ENCODE measurements at regions not wholly inside any gene's neighbourhood (a gene's known extent, or its start where the extent isn't known, plus 50 kb on each side); places are given as distances from the start of the nearest gene placed in this dataset.
"Not testable (repeated sequence)": the region's sequence is repeated elsewhere in the genome, so short reads cannot be mapped to it uniquely, and the experiment has no call there.

GRCh38 chr2:58752507-58752906, 511.4 kb upstream of the FANCL start:
- CTCF ChIA-PET; FAIRE-seq; H3K4me2 ChIP-seq (ENCODE audit: control insufficient read depth, insufficient read depth); H3K9me3 ChIP-seq (replicated peaks; ENCODE audit: control insufficient read depth, insufficient read depth, low read length); POLR2A ChIA-PET; ATAC-seq; H3K36me3 ChIP-seq (ENCODE audit: control insufficient read depth in 2 of 2, insufficient read depth in 2 of 2, low read length in 1 of 2); H3K27ac ChIP-seq (ENCODE audit: control insufficient read depth, insufficient read depth); H3K9ac ChIP-seq (ENCODE audit: control insufficient read depth, insufficient read depth, low read length); H3K4me3 ChIP-seq; H4K20me1 ChIP-seq (ENCODE audit: control insufficient read depth, insufficient read depth); H2AFZ ChIP-seq (ENCODE audit: control insufficient read depth, low read depth, low read length); intact Hi-C loops (cut with micrococcal nuclease; ENCODE audit: unreplicated experiment); H3K79me2 ChIP-seq (ENCODE audit: control insufficient read depth, insufficient read depth, low read length); BruUV-seq (replicated peaks); H3K27me3 ChIP-seq (replicated peaks in 1 of 2; ENCODE audit: control insufficient read depth in 2 of 2, insufficient read depth in 2 of 2, low read length in 1 of 2); H3K4me1 ChIP-seq (ENCODE audit: control insufficient read depth, insufficient read depth, low read length); RAD21 ChIA-PET (ENCODE audit: unreplicated experiment); DNase-seq (ENCODE audit: low read depth, low spot score): not testable (repeated sequence)
- SMC1A ChIA-PET (ENCODE audit: uncharacterized antibody, unreplicated experiment): interaction anchor here (1.0 kb wide), 1 partner anchor 10 kb away, joined by 3 read pairs; no protein-coding TSS in a partner anchor
- in situ Hi-C loops (cut with MboI): loop anchor here (25.0 kb wide), 1 partner anchor 1835 kb away; no protein-coding TSS in a partner anchor
- 40% methylated on average over 2 of the region's 2 CpGs for WGBS (ENCODE audit: insufficient coverage, insufficient replicate concordance, low lambda C conversion rate, missing lambda C conversion rate)

- H3K4me1 ChIP-seq (ENCODE audit: control insufficient read depth, insufficient read depth, low read length); POLR2A ChIA-PET; H3K79me2 ChIP-seq (ENCODE audit: control insufficient read depth, insufficient read depth, low read length); H2AFZ ChIP-seq (ENCODE audit: control insufficient read depth, low read depth, low read length); DNase-seq (ENCODE audit: low read depth, low spot score); H3K9ac ChIP-seq (ENCODE audit: control insufficient read depth, insufficient read depth, low read length); H3K27ac ChIP-seq (ENCODE audit: control insufficient read depth, insufficient read depth); ATAC-seq; H4K20me1 ChIP-seq (ENCODE audit: control insufficient read depth, insufficient read depth); H3K9me3 ChIP-seq (replicated peaks; ENCODE audit: control insufficient read depth, insufficient read depth, low read length); RAD21 ChIA-PET (ENCODE audit: unreplicated experiment); BruUV-seq (replicated peaks); CTCF ChIA-PET; H3K27me3 ChIP-seq (replicated peaks in 1 of 2; ENCODE audit: control insufficient read depth in 2 of 2, insufficient read depth in 2 of 2, low read length in 1 of 2); intact Hi-C loops (cut with micrococcal nuclease; ENCODE audit: unreplicated experiment); FAIRE-seq; H3K4me3 ChIP-seq; H3K4me2 ChIP-seq (ENCODE audit: control insufficient read depth, insufficient read depth); H3K36me3 ChIP-seq (ENCODE audit: control insufficient read depth in 2 of 2, insufficient read depth in 2 of 2, low read length in 1 of 2): not testable (repeated sequence)
- in situ Hi-C loops (cut with MboI): loop anchor here (25.0 kb wide), 1 partner anchor 1836 kb away; no protein-coding TSS in a partner anchor
- WGBS (ENCODE audit: insufficient coverage, insufficient replicate concordance, low lambda C conversion rate, missing lambda C conversion rate): 0% methylated on average over 3 of the region's 3 CpGs
- SMC1A ChIA-PET (ENCODE audit: uncharacterized antibody, unreplicated experiment): interaction anchor here (1.0 kb wide), 1 partner anchor 11 kb away, joined by 3 read pairs; no protein-coding TSS in a partner anchor
Observed at GRCh38 chr2:58751676-58752075, 510.6 kb upstream of the FANCL start.

- H3K4me2 ChIP-seq (ENCODE audit: control insufficient read depth, insufficient read depth): no peak overlapping the region
- ChIA-PET CTCF (no interaction called here), RAD21 (ENCODE audit: unreplicated experiment) (no interaction called here), SMC1A (ENCODE audit: uncharacterized antibody, unreplicated experiment) (interaction anchor here (1.2 kb wide), 1 partner anchor 86 kb away, joined by 3 read pairs; no protein-coding TSS in a partner anchor), POLR2A (no interaction called here)
- no peaks in the 10 kb centered on the region for H3K79me2 ChIP-seq (ENCODE audit: control insufficient read depth, insufficient read depth, low read length)
- no peaks in the 10 kb centered on the region; the same call in 2 of the 3 replicates for H3K9me3 ChIP-seq (replicated peaks; ENCODE audit: control insufficient read depth, insufficient read depth, low read length)
- no TSS peak for BruUV-seq (replicated peaks)
- H4K20me1 ChIP-seq (ENCODE audit: control insufficient read depth, insufficient read depth): no peaks in the 10 kb centered on the region
- no peak overlapping the region for H3K9ac ChIP-seq (ENCODE audit: control insufficient read depth, insufficient read depth, low read length)
- H2AFZ ChIP-seq (ENCODE audit: control insufficient read depth, low read depth, low read length): no peak overlapping the region
- no peaks in the 10 kb centered on the region for H3K27me3 ChIP-seq (replicated peaks in 1 of 2; ENCODE audit: control insufficient read depth in 2 of 2, insufficient read depth in 2 of 2, low read length in 1 of 2)
- H3K36me3 ChIP-seq (ENCODE audit: control insufficient read depth in 2 of 2, insufficient read depth in 2 of 2, low read length in 1 of 2): no peaks in the 10 kb centered on the region
- FAIRE-seq (no peak), DNase-seq (ENCODE audit: low read depth, low spot score) (no peak), ATAC-seq (no peak)
- H3K27ac ChIP-seq (ENCODE audit: control insufficient read depth, insufficient read depth): no peak overlapping the region
- H3K4me1 ChIP-seq (ENCODE audit: control insufficient read depth, insufficient read depth, low read length): no peaks in the 10 kb centered on the region
- no peak overlapping the region for H3K4me3 ChIP-seq
- in situ Hi-C loops (cut with MboI): no loop called here
- intact Hi-C loops (cut with micrococcal nuclease; ENCODE audit: unreplicated experiment): no loop called here
- no peak for TF ChIP-seq ETV6 (conservative IDR thresholded peaks at IDR 0.05 in 1 of 2, IDR thresholded peaks at IDR 0.05 in 1 of 2; ENCODE audit: borderline replicate concordance in 1 of 2, low read depth in 1 of 2)
- TF ChIP-seq RCOR1 (conservative IDR thresholded peaks at IDR 0.05; ENCODE audit: low read depth, low read length): no peak
- TF ChIP-seq MYB (IDR thresholded peaks at IDR 0.05; ENCODE audit: borderline replicate concordance, low read depth, low read length): no peak
- TF ChIP-seq ZNF592 (IDR thresholded peaks at IDR 0.05): no peak
- no peak for TF ChIP-seq ELK1 (IDR thresholded peaks at IDR 0.05; ENCODE audit: low read depth, low read length)
Observed at GRCh38 chr2:58749041-58749440, 507.9 kb upstream of the FANCL start.

All from GM12878 (cell line).